ENCODE measurements at regions not wholly inside any gene's neighbourhood (a gene's known extent, or its start where the extent isn't known, plus 50 kb on each side); places are given as distances from the start of the nearest gene placed in this dataset.

DNA sequence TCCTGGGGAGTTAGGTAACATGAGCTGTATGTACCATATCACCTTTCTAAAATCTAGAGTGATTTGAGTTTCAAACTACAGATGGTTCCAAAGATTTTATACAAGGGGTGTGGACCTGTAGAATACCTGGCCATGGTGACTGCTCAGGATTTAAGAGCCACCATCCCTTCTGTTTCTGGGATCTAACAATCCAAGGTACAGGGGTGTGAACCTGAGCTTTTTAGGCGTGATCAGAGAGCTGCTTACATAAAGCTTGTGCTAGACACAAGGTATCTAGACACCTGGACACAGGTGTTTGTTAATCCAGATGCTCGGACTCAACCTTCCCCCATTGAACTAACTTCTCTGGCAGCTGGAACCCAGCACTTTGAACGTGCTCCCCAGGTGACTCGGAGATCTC lies 516.4 kb downstream of the RPS24 start:
- TF ChIP-seq, protein P1, sequence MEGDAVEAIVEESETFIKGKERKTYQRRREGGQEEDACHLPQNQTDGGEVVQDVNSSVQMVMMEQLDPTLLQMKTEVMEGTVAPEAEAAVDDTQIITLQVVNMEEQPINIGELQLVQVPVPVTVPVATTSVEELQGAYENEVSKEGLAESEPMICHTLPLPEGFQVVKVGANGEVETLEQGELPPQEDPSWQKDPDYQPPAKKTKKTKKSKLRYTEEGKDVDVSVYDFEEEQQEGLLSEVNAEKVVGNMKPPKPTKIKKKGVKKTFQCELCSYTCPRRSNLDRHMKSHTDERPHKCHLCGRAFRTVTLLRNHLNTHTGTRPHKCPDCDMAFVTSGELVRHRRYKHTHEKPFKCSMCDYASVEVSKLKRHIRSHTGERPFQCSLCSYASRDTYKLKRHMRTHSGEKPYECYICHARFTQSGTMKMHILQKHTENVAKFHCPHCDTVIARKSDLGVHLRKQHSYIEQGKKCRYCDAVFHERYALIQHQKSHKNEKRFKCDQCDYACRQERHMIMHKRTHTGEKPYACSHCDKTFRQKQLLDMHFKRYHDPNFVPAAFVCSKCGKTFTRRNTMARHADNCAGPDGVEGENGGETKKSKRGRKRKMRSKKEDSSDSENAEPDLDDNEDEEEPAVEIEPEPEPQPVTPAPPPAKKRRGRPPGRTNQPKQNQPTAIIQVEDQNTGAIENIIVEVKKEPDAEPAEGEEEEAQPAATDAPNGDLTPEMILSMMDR (IDR thresholded peaks at IDR 0.05 in 4 of 5, conservative IDR thresholded peaks at IDR 0.05 in 1 of 5), result no peak
- no peak for TF ChIP-seq POLR2A (IDR thresholded peaks at IDR 0.05)

Measured in gastrocnemius medialis (tissue), 4 donors.